H9 (cell line): ENCODE measurements at regions not wholly inside any gene's neighbourhood (a gene's known extent, or its start where the extent isn't known, plus 50 kb on each side); places are given as distances from the start of the nearest gene placed in this dataset.

Experiments
- DNase-seq: peaks from one replicate; pipeline ENCODE4 v3.0.0-alpha.2; 2017
- H2AFZ ChIP-seq: one replicate; pipeline ENCODE4 v1.6.1; 2013; ENCODE audit warnings: mild to moderate bottlenecking, low read length, control low read depth, moderate library complexity
- H2AK5ac ChIP-seq: 2 replicates; pipeline ENCODE4 v1.6.1; 2013; ENCODE audit warnings: low read length, control low read depth, mixed read lengths; ENCODE audit not compliant: insufficient read length
- H2BK120ac ChIP-seq: one replicate; pipeline ENCODE4 v1.6.1; 2013; ENCODE audit warnings: low read depth, mild to moderate bottlenecking, low read length, control low read depth, inconsistent platforms; ENCODE audit not compliant: poor library complexity, severe bottlenecking
- H2BK12ac ChIP-seq: 2 replicates; pipeline ENCODE4 v1.6.1; 2013; ENCODE audit warnings: low read length, control low read depth, mixed read lengths, low read depth; ENCODE audit not compliant: insufficient read length
- H2BK15ac ChIP-seq: 2 replicates; pipeline ENCODE4 v1.6.1; 2013; ENCODE audit warnings: low read depth, low read length, control low read depth
- H2BK20ac ChIP-seq: one replicate; pipeline ENCODE4 v1.6.1; 2013; ENCODE audit warnings: low read depth, mild to moderate bottlenecking, low read length, control low read depth, inconsistent platforms; ENCODE audit not compliant: poor library complexity, severe bottlenecking
- H2BK5ac ChIP-seq: 2 replicates; pipeline ENCODE4 v1.6.1; 2013; ENCODE audit warnings: low read length, control low read depth, mixed read lengths; ENCODE audit not compliant: insufficient read length
- H3K14ac ChIP-seq: 2 replicates; pipeline ENCODE4 v1.6.1; 2013; ENCODE audit warnings: low read length, control low read depth; ENCODE audit not compliant: insufficient read depth
- H3K18ac ChIP-seq: 2 replicates; pipeline ENCODE4 v1.6.1; 2013; ENCODE audit warnings: low read depth, mild to moderate bottlenecking, mixed read lengths, low read length, control low read depth; ENCODE audit not compliant: insufficient read length
- H3K23ac ChIP-seq: 2 replicates; pipeline ENCODE4 v1.6.1; 2013; ENCODE audit warnings: low read length, control low read depth, mixed read lengths, low read depth; ENCODE audit not compliant: insufficient read length
- H3K23me2 ChIP-seq: 2 replicates; pipeline ENCODE4 v1.6.1; 2013; ENCODE audit warnings: low read depth, mild to moderate bottlenecking, mixed read lengths, low read length, control low read depth; ENCODE audit not compliant: insufficient read length, poor library complexity, severe bottlenecking
- H3K27ac ChIP-seq: 2 replicates; pipeline ENCODE4 v1.5.1; 2013; ENCODE audit warnings: low read length, control low read depth, mixed read lengths, low read depth; ENCODE audit not compliant: insufficient read length
- H3K27me3 ChIP-seq: 2 replicates; pipeline ENCODE4 v1.6.1; 2013; ENCODE audit warnings: low read length, control low read depth, inconsistent platforms; ENCODE audit not compliant: insufficient read depth
- H3K4ac ChIP-seq: 2 replicates; pipeline ENCODE4 v1.6.1; 2013; ENCODE audit warnings: low read depth, mild to moderate bottlenecking, control low read depth, inconsistent platforms, low read length, moderate library complexity
- H3K4me1 ChIP-seq: 2 replicates; pipeline ENCODE4 v1.6.1; 2013; ENCODE audit warnings: low read length, control low read depth, inconsistent platforms; ENCODE audit not compliant: insufficient read depth
- H3K4me2 ChIP-seq: 2 replicates; pipeline ENCODE4 v1.6.1; 2013; ENCODE audit warnings: low read length, control low read depth, mixed read lengths; ENCODE audit not compliant: insufficient read length, insufficient read depth
- H3K56ac ChIP-seq: 2 replicates; pipeline ENCODE4 v1.6.1; 2013; ENCODE audit warnings: low read depth, mild to moderate bottlenecking, mixed read lengths, low read length, control low read depth; ENCODE audit not compliant: insufficient read length
- H3K79me1 ChIP-seq: 2 replicates; pipeline ENCODE4 v1.6.1; 2013; ENCODE audit warnings: low read depth, mild to moderate bottlenecking, moderate library complexity, low read length, control low read depth, inconsistent platforms; ENCODE audit not compliant: insufficient read depth, poor library complexity, severe bottlenecking
- H3K79me2 ChIP-seq: 2 replicates; pipeline ENCODE4 v1.6.1; 2013; ENCODE audit warnings: low read length, control low read depth, inconsistent platforms; ENCODE audit not compliant: insufficient read depth
- H3K9ac ChIP-seq: 2 replicates; pipeline ENCODE4 v1.6.1; 2013; ENCODE audit warnings: low read length, control low read depth, mixed read lengths; ENCODE audit not compliant: insufficient read length; ENCODE audit errors: extremely low read depth
- H3K9me3 ChIP-seq: one replicate; pipeline ENCODE4 v1.6.1; 2013; ENCODE audit warnings: low read depth, low read length, inconsistent platforms; ENCODE audit not compliant: control insufficient read depth
- H3T11ph ChIP-seq: one replicate; pipeline ENCODE4 v1.6.1; 2013; ENCODE audit warnings: mild to moderate bottlenecking, low read length, control low read depth, inconsistent platforms
- H4K20me1 ChIP-seq: one replicate; pipeline ENCODE4 v1.6.1; 2013; ENCODE audit not compliant: control insufficient read depth, insufficient read length, insufficient read depth
- H4K5ac ChIP-seq: 2 replicates; pipeline ENCODE4 v1.6.1; 2013; ENCODE audit warnings: low read depth, mild to moderate bottlenecking, mixed read lengths, low read length, control low read depth; ENCODE audit not compliant: insufficient read length
- H4K8ac ChIP-seq: replicated peaks from 2 replicates; pipeline ENCODE4 v1.6.1; 2013; ENCODE audit warnings: low read length, control low read depth, mixed read lengths, low read depth; ENCODE audit not compliant: insufficient read length
- H4K91ac ChIP-seq: 2 replicates; pipeline ENCODE4 v1.6.1; 2013; ENCODE audit warnings: low read depth, mild to moderate bottlenecking, moderate library complexity, mixed read lengths, low read length, control low read depth; ENCODE audit not compliant: insufficient read length
- H3K27ac Mint-ChIP-seq, 3 experiments: 2 replicates in 2 of 3; 3 replicates in 1 of 3; pipeline ENCODE4 v1.8.0; 2020 to 2021; ENCODE audit warnings: mixed read lengths in 3 of 3, mild to moderate bottlenecking in 1 of 3, moderate library complexity in 1 of 3
- H3K27me3 Mint-ChIP-seq: 2 replicates; pipeline ENCODE4 v1.8.0; 2021; ENCODE audit warnings: low read depth, mild to moderate bottlenecking, moderate library complexity, mixed read lengths
- H3K36me3 Mint-ChIP-seq, 3 experiments: 2 replicates in 2 of 3; 3 replicates in 1 of 3; pipeline ENCODE4 v1.8.0; 2020 to 2021; ENCODE audit warnings: low read depth in 3 of 3, mixed read lengths in 3 of 3; ENCODE audit not compliant: insufficient read depth in 1 of 3
- H3K4me1 Mint-ChIP-seq, 2 experiments: 2 replicates each; pipeline ENCODE4 v1.8.0; 2020; ENCODE audit warnings: mixed read lengths in 2 of 2
- H3K4me3 Mint-ChIP-seq, 2 experiments: 2 replicates in 1 of 2; 3 replicates in 1 of 2; pipeline ENCODE4 v1.8.0; 2020 to 2021; ENCODE audit warnings: mild to moderate bottlenecking in 2 of 2, mixed read lengths in 2 of 2, moderate library complexity in 1 of 2
- H3K9me3 Mint-ChIP-seq, 2 experiments: 2 replicates in 1 of 2; 3 replicates in 1 of 2; pipeline ENCODE4 v1.8.0; 2020; ENCODE audit warnings: mild to moderate bottlenecking in 2 of 2, mixed read lengths in 2 of 2, moderate library complexity in 1 of 2
- CTCF ChIP-seq: fragments of 200-600 bp; sonication (generic); conservative IDR thresholded peaks from 3 replicates; pipeline ENCODE4 v1.8.0; 2021; ENCODE audit warnings: antibody characterized with exemption, mild to moderate bottlenecking
- WGBS: extraction: QIAGEN DNeasy Blood & Tissue Kit; methylation state at CpG from one replicate; pipeline ENCODE4 v1.1.7; 2013; ENCODE audit warnings: missing lambda C conversion rate, low lambda C conversion rate, mixed read lengths; ENCODE audit not compliant: insufficient read length; ENCODE audit errors: extremely low coverage; 5-methylcytosine and 5-hydroxymethylcytosine counted together

GRCh38 chr3:168360993-168361392 is 265.3 kb upstream of the GOLIM4 start:
- Mint-ChIP-seq H3K4me1 (peaks cover 0 to 2% of the 10 kb centered on the region in 2 experiments; a peak in 1 of 4 replicates), H3K4me3 (no peak overlapping the region), H3K27me3 (no peaks in the 10 kb centered on the region), H3K9me3 (no peaks in the 10 kb centered on the region), H3K27ac (no peak overlapping the region), H3K36me3 (no peaks in the 10 kb centered on the region)
- Histone ChIP-seq H2BK15ac (no peak overlapping the region), H3K9me3 (no peaks in the 10 kb centered on the region), H3T11ph (no peak overlapping the region), H3K14ac (no peak overlapping the region), H3K4me1 (no peaks in the 10 kb centered on the region), H3K27me3 (no peaks in the 10 kb centered on the region), H3K79me1 (no peaks in the 10 kb centered on the region), H3K4ac (no peak overlapping the region), H3K79me2 (no peaks in the 10 kb centered on the region), H2BK12ac (no peak overlapping the region), H4K5ac (no peak overlapping the region), H3K4me2 (no peak overlapping the region), H2AK5ac (no peak overlapping the region), H4K91ac (no peak overlapping the region), H3K18ac (no peak overlapping the region), H4K8ac (no peak overlapping the region), H2AFZ (no peak overlapping the region), H3K23ac (no peak overlapping the region), H3K56ac (no peak overlapping the region), H2BK20ac (no peak overlapping the region), H3K9ac (no peak overlapping the region), H3K27ac (no peak overlapping the region), H3K23me2 (no peaks in the 10 kb centered on the region), H4K20me1 (no peaks in the 10 kb centered on the region), H2BK120ac (no peak overlapping the region), H2BK5ac (no peak overlapping the region)
- DNase-seq, result no peak
- no peak for TF ChIP-seq CTCF
- no CpG with 5 or more reads among the region's 3 CpGs for WGBS
